Cardiac fibroblast (primary cell): ENCODE measurements at regions not wholly inside any gene's neighbourhood (a gene's known extent, or its start where the extent isn't known, plus 50 kb on each side); places are given as distances from the start of the nearest gene placed in this dataset.

ENCODE experiments used
- DNase-seq, 2 donors: peaks; one replicate each; pipeline versions ENCODE4 v3.0.0 to v3.0.0-alpha.2; 2010; ENCODE audit warnings: low read depth in 2 of 2
- H3K4me3 ChIP-seq, 2 donors: replicated peaks in 1 of 2; 1 replicate in 1 of 2; 2 replicates in 1 of 2; pipeline ENCODE4 v1.5.1; 2011; ENCODE audit warnings: low read depth in 2 of 2, low read length in 2 of 2, mild to moderate bottlenecking in 2 of 2, moderate library complexity in 1 of 2
- TF ChIP-seq, protein P1 (sequence below): IDR thresholded peaks from one replicate; pipeline ENCODE4 v1.5.1; 2011; ENCODE audit warnings: low read depth, mild to moderate bottlenecking, low read length, inconsistent platforms

DNA sequence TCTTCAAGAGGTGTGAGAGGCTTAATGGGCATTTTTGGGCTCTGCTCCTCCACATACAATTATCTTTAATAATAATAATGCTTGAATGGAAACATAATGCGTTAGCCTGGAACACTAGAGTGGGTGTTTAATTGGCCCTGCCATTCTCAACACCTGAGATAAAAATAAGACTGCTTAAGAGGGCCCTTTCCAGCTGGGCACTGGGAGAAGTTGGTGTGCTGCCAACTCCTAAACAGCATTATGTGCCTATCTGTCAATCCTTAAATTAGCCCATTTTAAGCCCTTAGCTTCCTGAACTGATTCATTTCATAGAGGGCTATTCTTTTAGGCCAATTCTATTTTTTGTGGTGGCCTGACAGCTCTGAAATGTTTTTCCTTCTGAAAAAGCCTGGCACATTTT lies 211.1 kb upstream of the ZIC3 start:
- TF ChIP-seq, protein P1, sequence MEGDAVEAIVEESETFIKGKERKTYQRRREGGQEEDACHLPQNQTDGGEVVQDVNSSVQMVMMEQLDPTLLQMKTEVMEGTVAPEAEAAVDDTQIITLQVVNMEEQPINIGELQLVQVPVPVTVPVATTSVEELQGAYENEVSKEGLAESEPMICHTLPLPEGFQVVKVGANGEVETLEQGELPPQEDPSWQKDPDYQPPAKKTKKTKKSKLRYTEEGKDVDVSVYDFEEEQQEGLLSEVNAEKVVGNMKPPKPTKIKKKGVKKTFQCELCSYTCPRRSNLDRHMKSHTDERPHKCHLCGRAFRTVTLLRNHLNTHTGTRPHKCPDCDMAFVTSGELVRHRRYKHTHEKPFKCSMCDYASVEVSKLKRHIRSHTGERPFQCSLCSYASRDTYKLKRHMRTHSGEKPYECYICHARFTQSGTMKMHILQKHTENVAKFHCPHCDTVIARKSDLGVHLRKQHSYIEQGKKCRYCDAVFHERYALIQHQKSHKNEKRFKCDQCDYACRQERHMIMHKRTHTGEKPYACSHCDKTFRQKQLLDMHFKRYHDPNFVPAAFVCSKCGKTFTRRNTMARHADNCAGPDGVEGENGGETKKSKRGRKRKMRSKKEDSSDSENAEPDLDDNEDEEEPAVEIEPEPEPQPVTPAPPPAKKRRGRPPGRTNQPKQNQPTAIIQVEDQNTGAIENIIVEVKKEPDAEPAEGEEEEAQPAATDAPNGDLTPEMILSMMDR: no peak
- H3K4me3 ChIP-seq: no peak overlapping the region
- no peak for DNase-seq

GRCh38 chrX:137353404-137353803 lies 212.5 kb upstream of the ZIC3 start:
- TF ChIP-seq, protein P1: no peak
- no peak overlapping the region for H3K4me3 ChIP-seq
- DNase-seq: no peak

GRCh38 chrX:137352101-137352660 lies 213.7 kb upstream of the ZIC3 start:
- TF ChIP-seq, protein P1: no peak
- DNase-seq: no peak
- no peak overlapping the region for H3K4me3 ChIP-seq

GRCh38 chrX:137342969-137343368 lies 223.0 kb upstream of the ZIC3 start:
- no peak overlapping the region for H3K4me3 ChIP-seq
- TF ChIP-seq, protein P1: no peak
- no peak for DNase-seq

- no peak overlapping the region for H3K4me3 ChIP-seq
- TF ChIP-seq, protein P1: no peak
- DNase-seq: no peak
These were observed 252.3 kb upstream of the ZIC3 start for GRCh38 chrX:137313627-137314026.

- no peak overlapping the region for H3K4me3 ChIP-seq
- no peak for DNase-seq
- TF ChIP-seq, protein P1: no peak
These were observed 260.5 kb upstream of the ZIC3 start for GRCh38 chrX:137305404-137305803.

GRCh38 chrX:137297167-137297566 lies 263.4 kb upstream of the GPR101 start:
- DNase-seq: no peak
- TF ChIP-seq, protein P1: no peak
- H3K4me3 ChIP-seq: no peak overlapping the region
